Renal cortical epithelial cell (primary cell): ENCODE measurements at regions not wholly inside any gene's neighbourhood (a gene's known extent, or its start where the extent isn't known, plus 50 kb on each side); places are given as distances from the start of the nearest gene placed in this dataset.
A peak's percentile ranks its signal among the peaks of the same experiment; 100 is the strongest.

Experiments used
- DNase-seq: peaks from one replicate; pipeline ENCODE4 v3.0.0-alpha.2; 2011; ENCODE audit warnings: low read depth

DNA sequence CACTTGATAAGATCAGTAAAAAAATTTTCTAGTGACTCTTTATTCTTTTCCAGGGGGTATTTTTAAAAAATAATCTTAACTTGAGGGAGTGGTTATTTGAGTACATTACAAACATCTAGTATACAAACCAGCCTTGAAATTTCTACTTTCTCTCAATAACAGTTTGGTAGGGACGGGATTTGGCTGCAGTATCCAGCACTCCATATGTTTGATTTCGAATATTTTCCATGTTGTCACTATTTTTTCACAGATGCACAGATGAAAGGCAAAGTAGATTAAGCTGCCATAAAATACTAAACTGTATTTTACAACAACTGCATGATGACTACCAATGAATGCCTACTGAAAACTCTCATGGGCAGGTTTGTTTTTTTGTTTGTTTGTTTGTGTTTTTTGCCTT, 225.0 kb downstream of the COX7B2 start:
- no peak for DNase-seq

DNA sequence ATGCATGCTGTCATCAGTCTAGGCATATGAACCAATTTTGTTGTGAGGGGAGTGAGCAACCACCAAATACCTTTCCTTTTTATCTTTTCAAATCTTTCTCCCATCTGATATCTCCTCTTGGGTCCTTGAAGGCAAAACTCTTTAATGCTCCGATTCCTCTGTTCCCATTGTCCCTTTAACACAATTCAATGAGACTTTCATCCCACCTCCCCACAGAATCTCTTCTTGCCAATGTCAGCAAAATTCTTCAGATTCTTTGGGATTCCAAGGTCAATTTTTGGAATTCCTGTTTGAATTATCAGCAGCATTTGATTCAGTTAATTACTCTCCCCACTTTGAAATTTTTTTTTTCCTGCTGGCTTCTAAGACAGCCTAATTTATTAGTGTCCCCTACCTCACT, 232.7 kb downstream of the COX7B2 start:
- no peak for DNase-seq

DNA sequence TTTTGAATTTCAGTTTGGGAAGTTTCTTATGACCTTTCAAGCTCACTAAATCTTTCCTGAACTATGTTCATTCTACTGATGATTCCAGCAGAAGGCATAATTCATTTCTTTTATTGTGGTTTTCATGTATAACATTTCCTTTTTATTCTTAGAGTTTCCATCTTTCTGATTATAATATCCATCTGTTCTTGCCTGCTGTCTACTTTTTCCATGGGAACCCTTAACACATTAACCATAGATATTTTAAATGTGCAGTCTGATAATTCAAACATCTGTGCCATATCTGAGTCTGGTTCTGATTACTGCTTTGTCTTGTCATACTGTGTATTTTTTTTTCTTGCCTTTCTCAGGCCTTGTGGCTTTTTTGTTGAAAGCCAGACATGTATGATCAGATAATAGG, 234.7 kb downstream of the COX7B2 start:
- no peak for DNase-seq

DNA sequence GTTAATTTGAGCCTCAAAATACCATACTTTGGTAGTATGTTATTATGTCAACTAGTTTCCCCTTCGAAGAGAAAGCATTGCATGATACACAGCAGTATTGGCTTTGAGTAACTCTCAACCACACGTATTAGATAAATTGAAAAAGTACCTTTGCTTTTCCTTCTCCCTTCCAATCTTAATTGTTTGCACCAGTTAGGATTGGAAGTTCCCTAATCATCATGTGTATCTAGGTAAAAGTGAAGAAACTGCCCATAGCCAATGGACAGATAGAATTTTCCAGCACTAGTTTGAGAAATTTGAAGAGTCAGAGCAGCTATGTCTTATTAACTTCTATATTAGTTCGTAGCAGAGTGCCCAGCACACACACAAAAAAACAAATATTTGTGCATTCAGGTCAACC, 241.3 kb downstream of the COX7B2 start:
- DNase-seq, result no peak

DNA sequence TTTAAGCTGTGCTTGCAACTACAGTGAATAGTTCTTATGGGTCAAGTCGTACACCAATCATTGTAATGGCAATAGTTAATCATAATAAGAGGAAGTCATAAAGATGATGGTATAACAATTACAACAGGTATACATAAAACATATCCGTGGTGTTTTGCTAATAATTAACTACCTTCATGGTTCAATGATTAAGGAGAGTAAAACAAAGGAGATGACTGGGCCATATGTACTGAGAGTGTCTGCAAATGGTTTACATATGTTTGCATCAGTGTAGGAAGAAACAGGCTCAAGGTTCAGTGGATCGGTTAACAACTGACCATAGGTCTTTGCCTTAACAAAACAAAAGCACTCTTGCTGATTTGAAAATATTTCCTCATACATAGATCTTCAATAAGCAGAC, 253.0 kb downstream of the COX7B2 start:
- peak; percentile 30 for DNase-seq

DNA sequence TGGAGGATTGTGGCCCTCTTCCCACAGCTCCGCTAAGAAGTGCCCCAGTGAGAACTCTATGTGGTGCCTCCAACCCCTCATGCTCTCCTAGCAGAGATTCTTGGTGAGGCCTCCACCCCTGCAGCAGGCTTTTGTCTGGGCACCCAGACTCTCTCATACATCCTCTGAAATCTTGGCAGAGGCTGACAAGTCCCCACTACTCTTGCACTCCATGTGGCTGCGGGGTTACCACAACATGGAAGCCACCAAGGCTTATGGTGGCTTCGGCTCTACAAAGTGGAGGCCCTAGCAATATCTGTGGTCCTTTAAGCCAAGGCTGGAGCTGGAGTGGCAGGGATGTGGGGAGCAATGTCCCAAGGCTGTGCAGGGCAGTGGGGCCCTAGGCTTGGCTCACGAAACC, 255.2 kb downstream of the COX7B2 start:
- DNase-seq, result no peak

DNA sequence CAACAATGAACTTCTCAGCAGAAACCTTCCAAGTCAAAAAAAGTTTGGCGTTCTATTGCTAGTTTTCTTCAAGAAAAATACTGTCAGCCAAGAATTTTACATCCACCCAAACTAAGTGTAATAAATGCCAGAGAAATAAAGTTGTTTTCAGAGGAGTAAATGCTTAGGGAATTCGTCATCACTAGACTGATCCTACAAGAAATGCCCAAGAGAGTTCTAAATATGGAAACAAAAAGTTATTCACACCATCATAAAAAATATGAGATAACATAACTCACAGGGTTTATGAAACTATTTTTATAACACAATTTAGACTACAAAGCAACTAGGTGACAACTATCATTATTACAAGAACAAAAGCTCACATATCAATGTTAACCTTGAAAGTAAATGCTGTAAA, 259.5 kb upstream of the GABRA2 start:
- no peak for DNase-seq

DNA sequence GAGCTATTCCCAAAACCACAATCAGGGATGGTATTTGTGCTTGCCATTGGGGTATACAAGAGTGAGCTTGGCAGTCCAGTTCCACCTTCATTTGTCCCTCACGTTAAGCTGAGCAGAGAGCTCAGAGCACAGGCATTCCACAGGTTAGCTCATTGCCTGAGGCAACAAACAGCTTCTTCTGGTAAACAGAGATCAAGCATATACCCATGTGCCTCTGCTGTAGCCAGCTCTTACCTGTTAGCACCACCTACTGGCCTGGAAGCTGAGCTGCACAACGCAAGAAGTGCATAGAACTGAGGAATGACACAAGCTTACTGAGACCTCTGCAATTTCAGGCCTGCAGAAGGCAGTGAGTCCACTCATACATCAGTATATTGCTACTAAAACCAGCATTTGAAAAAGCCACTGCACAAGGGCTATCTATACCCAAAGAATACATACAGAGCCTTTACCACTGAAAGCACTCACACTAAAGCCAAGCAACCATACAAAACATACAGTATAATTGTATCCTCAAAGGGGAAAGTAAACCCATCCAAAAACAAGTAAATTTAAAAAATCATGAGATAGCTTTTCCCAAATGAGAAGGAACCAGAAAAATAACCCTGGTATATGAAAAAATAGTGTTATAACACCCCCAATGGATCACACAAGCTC, 258.3 kb upstream of the GABRA2 start:
- peak; percentile 64 for DNase-seq

DNA sequence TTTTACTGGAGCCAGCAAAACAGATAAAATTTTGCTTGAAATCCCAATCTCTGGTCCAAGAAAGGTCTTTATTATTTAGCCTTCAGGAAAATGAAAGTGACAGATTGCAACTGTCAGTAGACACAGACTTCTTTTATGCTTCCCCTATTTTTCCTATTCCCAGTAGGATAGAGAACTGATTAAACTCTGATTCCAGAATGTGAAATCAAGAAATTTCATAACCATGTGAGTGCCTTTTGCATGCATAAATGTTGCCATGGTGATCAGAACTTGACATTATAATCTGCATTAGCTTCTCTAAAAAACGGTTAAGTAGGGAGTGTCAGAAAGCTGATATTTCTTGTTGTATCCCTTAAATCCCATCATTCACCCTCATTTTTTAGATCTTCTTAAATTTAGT, 255.2 kb upstream of the GABRA2 start:
- DNase-seq, result no peak
